ENCODE measurements at regions not wholly inside any gene's neighbourhood (a gene's known extent, or its start where the extent isn't known, plus 50 kb on each side); places are given as distances from the start of the nearest gene placed in this dataset.

- TF ChIP-seq CTCF (IDR thresholded peaks at IDR 0.05; ENCODE audit: borderline replicate concordance, insufficient read depth, low read depth, low read length) = no peak
- no peak overlapping the region for H3K4me3 ChIP-seq (ENCODE audit: low read depth, low read length)
Observed at GRCh38 chr9:117473293-117473692, 58.4 kb upstream of the ASTN2 start.

GRCh38 chr9:117470902-117471301 lies 56.0 kb upstream of the ASTN2 start:
- H3K4me3 ChIP-seq (ENCODE audit: low read depth, low read length) = no peak overlapping the region
- no peak for TF ChIP-seq CTCF (IDR thresholded peaks at IDR 0.05; ENCODE audit: borderline replicate concordance, insufficient read depth, low read depth, low read length)

- no peak for TF ChIP-seq CTCF (IDR thresholded peaks at IDR 0.05; ENCODE audit: borderline replicate concordance, insufficient read depth, low read depth, low read length)
- no peak overlapping the region for H3K4me3 ChIP-seq (ENCODE audit: low read depth, low read length)
Observed at GRCh38 chr9:117470455-117470854, 55.6 kb upstream of the ASTN2 start.

GRCh38 chr9:117466111-117466510 lies 51.3 kb upstream of the ASTN2 start:
- no peak for TF ChIP-seq CTCF (IDR thresholded peaks at IDR 0.05; ENCODE audit: borderline replicate concordance, insufficient read depth, low read depth, low read length)
- no peak overlapping the region for H3K4me3 ChIP-seq (ENCODE audit: low read depth, low read length)

- TF ChIP-seq CTCF (IDR thresholded peaks at IDR 0.05; ENCODE audit: borderline replicate concordance, insufficient read depth, low read depth, low read length) = no peak
- no peak overlapping the region for H3K4me3 ChIP-seq (ENCODE audit: low read depth, low read length)
Observed at GRCh38 chr9:117465706-117466105, 50.8 kb upstream of the ASTN2 start.

GRCh38 chr9:117464941-117465616 lies 50.2 kb upstream of the ASTN2 start:
- no peak for TF ChIP-seq CTCF (IDR thresholded peaks at IDR 0.05; ENCODE audit: borderline replicate concordance, insufficient read depth, low read depth, low read length)
- H3K4me3 ChIP-seq (ENCODE audit: low read depth, low read length) = no peak overlapping the region
